GM12864 (cell line): ENCODE measurements at regions not wholly inside any gene's neighbourhood (a gene's known extent, or its start where the extent isn't known, plus 50 kb on each side); places are given as distances from the start of the nearest gene placed in this dataset.
"Not testable (repeated sequence)": the region's sequence is repeated elsewhere in the genome, so short reads cannot be mapped to it uniquely, and the experiment has no call there.

ENCODE experiments used
- DNase-seq: peaks from one replicate; pipeline ENCODE4 v3.0.0-alpha.2; 2011; ENCODE audit warnings: low read depth
- H3K4me3 ChIP-seq: 2 replicates; pipeline ENCODE4 v1.5.1; 2011; ENCODE audit warnings: mild to moderate bottlenecking, low read depth, low read length, control low read depth
- TF ChIP-seq, protein P1 (sequence below): IDR thresholded peaks from 2 replicates; pipeline ENCODE4 v1.5.1; 2011; ENCODE audit warnings: low read depth, mild to moderate bottlenecking, moderate library complexity, low read length, control low read depth, inconsistent platforms; ENCODE audit errors: missing control alignments

- no peak for DNase-seq
- TF ChIP-seq, protein P1, sequence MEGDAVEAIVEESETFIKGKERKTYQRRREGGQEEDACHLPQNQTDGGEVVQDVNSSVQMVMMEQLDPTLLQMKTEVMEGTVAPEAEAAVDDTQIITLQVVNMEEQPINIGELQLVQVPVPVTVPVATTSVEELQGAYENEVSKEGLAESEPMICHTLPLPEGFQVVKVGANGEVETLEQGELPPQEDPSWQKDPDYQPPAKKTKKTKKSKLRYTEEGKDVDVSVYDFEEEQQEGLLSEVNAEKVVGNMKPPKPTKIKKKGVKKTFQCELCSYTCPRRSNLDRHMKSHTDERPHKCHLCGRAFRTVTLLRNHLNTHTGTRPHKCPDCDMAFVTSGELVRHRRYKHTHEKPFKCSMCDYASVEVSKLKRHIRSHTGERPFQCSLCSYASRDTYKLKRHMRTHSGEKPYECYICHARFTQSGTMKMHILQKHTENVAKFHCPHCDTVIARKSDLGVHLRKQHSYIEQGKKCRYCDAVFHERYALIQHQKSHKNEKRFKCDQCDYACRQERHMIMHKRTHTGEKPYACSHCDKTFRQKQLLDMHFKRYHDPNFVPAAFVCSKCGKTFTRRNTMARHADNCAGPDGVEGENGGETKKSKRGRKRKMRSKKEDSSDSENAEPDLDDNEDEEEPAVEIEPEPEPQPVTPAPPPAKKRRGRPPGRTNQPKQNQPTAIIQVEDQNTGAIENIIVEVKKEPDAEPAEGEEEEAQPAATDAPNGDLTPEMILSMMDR, result no peak
- no peak overlapping the region for H3K4me3 ChIP-seq
Measured at GRCh38 chr16:25553711-25554436, 137.9 kb upstream of the HS3ST4 start.

DNA sequence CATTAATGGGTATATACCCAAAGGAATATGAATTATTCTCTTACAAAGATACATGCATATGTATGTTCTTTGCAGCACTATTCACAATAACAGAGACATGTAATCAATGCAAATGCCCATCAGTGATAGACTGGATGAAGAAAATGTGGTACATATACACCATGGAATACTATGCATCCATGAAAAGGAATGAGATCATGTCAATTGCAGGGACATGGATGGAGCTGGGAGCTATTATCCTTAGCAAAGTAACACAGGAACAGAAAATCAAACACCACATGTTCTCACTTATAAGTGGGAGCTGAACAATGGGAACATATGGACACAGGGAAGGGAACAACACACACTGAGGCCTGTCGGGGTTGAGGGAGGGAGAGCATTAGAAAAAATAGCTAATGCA is 141.1 kb upstream of the HS3ST4 start:
- TF ChIP-seq, protein P1, result no peak
- no peak overlapping the region for H3K4me3 ChIP-seq
- no peak for DNase-seq

DNA sequence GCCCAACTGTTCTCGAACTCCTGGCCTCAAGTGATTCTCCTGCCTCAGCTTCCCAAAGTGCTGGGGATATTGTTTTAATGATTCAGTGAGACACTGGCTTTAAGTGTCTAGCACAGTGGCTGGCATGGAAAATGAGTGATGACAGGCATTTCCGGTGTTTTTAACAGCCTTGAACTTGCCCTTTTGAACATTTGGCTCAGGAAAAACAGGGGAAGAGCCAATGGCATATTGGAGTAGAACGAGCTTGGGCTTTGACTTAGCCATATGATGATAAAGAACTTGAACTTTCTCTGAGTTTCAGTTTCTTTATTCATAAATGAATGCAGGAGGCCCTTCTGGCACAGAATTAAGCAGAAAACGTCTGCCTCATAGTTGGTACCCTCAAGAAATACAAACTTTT is 145.0 kb upstream of the HS3ST4 start:
- no peak for DNase-seq
- no peak overlapping the region for H3K4me3 ChIP-seq
- TF ChIP-seq, protein P1, result no peak

GRCh38 chr16:25544294-25544693 is 147.5 kb upstream of the HS3ST4 start:
- H3K4me3 ChIP-seq, result no peak overlapping the region
- TF ChIP-seq, protein P1, result no peak
- no peak for DNase-seq

DNA sequence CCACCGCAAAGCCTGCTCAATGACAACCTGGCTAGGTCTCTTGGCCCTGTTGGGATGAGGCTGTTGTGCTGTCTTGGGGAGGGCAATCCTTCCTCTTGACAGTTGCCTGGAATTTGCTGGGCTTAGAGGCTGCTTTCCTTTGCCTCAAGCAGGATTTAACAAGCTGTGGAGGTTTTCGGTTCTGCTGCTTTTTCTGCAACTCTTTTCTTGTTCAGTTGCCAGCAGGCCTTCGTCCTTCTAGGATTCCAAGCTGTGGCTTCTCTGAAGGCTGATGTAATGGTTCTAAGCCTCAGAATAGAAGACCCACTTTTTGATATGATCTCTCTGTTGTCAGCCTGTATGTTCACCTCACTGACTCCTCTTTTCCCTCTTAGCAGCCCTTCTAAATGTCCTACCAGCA is 149.5 kb upstream of the HS3ST4 start:
- H3K4me3 ChIP-seq, result no peak overlapping the region
- TF ChIP-seq, protein P1, result no peak

GRCh38 chr16:25539767-25540166 is 152.0 kb upstream of the HS3ST4 start:
- not testable (repeated sequence) for H3K4me3 ChIP-seq, DNase-seq

More for the DNA sequence above, 149.5 kb upstream of the HS3ST4 start:
- DNase-seq, result no peak

GRCh38 chr16:25523183-25523582 is 168.6 kb upstream of the HS3ST4 start:
- DNase-seq, result no peak
- H3K4me3 ChIP-seq, result no peak overlapping the region

More at GRCh38 chr16:25523183-25523582, 168.6 kb upstream of the HS3ST4 start:
- TF ChIP-seq, protein P1, result no peak
